CD14-positive monocyte (primary cell): ENCODE measurements at regions not wholly inside any gene's neighbourhood (a gene's known extent, or its start where the extent isn't known, plus 50 kb on each side); places are given as distances from the start of the nearest gene placed in this dataset.
"Not testable (repeated sequence)": the region's sequence is repeated elsewhere in the genome, so short reads cannot be mapped to it uniquely, and the experiment has no call there.

Experiments used
- DNase-seq, 3 donors: peaks; one replicate each; pipeline ENCODE4 v3.0.0-alpha.2; 2011 to 2022
- H2AFZ ChIP-seq: 2 replicates; pipeline ENCODE4 v1.6.0; 2012; ENCODE audit warnings: mild to moderate bottlenecking, low read depth, low read length, inconsistent platforms; ENCODE audit not compliant: insufficient read depth, poor library complexity, severe bottlenecking
- H3K27ac ChIP-seq, 2 donors: 1 replicate in 1 of 2; 2 replicates in 1 of 2; pipeline ENCODE4 v1.5.1; 2012 to 2013; ENCODE audit warnings: low read length in 2 of 2, control low read depth in 1 of 2, inconsistent platforms in 1 of 2, low read depth in 1 of 2, mild to moderate bottlenecking in 1 of 2
- H3K27me3 ChIP-seq, 2 donors: one replicate each; pipeline versions ENCODE4 v1.6.0 to v1.6.1; 2011 to 2013; ENCODE audit warnings: low read length in 2 of 2; ENCODE audit not compliant: control insufficient read depth in 2 of 2, insufficient read depth in 2 of 2
- H3K36me3 ChIP-seq, 2 donors: replicated peaks in 1 of 2; 1 replicate in 1 of 2; 2 replicates in 1 of 2; pipeline versions ENCODE4 v1.5.1 to v1.6.1; 2012 to 2013; ENCODE audit warnings: low read length in 2 of 2, control low read depth in 1 of 2, inconsistent platforms in 1 of 2, mild to moderate bottlenecking in 1 of 2; ENCODE audit not compliant: insufficient read depth in 2 of 2, control insufficient read depth in 1 of 2
- H3K4me1 ChIP-seq, 2 donors: 1 replicate in 1 of 2; 2 replicates in 1 of 2; pipeline versions ENCODE4 v1.5.1 to v1.6.1; 2012 to 2013; ENCODE audit warnings: low read length in 2 of 2, control low read depth in 1 of 2, inconsistent platforms in 1 of 2, mild to moderate bottlenecking in 1 of 2, moderate library complexity in 1 of 2; ENCODE audit not compliant: insufficient read depth in 2 of 2, control insufficient read depth in 1 of 2
- H3K4me2 ChIP-seq: replicated peaks from 2 replicates; pipeline ENCODE3; 2012; ENCODE audit warnings: low read length, moderate library complexity, mild to moderate bottlenecking; ENCODE audit not compliant: poor library complexity, severe bottlenecking; ENCODE audit errors: extremely low read depth
- H3K4me3 ChIP-seq, 3 experiments: fragments of 200-600 bp in 1 of 3; sonication (generic) in 1 of 3; replicated peaks in 1 of 3; 1 replicate in 2 of 3; 2 replicates in 1 of 3; pipeline ENCODE4 v1.5.1; 2011 to 2013; ENCODE audit warnings: low read length in 3 of 3, mild to moderate bottlenecking in 3 of 3, control low read depth in 2 of 3, low read depth in 2 of 3, inconsistent platforms in 1 of 3, moderate library complexity in 1 of 3
- H3K79me2 ChIP-seq: 2 replicates; pipeline ENCODE4 v1.6.0; 2012; ENCODE audit warnings: mild to moderate bottlenecking, control low read depth, inconsistent platforms, low read length, moderate library complexity; ENCODE audit not compliant: insufficient read depth
- H3K9ac ChIP-seq: 2 replicates; pipeline ENCODE4 v1.6.0; 2017; ENCODE audit warnings: low read length, mild to moderate bottlenecking; ENCODE audit not compliant: insufficient read depth, poor library complexity, severe bottlenecking
- H3K9me3 ChIP-seq, 2 donors: replicated peaks in 1 of 2; 1 replicate in 1 of 2; 2 replicates in 1 of 2; pipeline versions ENCODE4 v1.5.1 to v1.6.1; 2012 to 2013; ENCODE audit warnings: low read length in 2 of 2, control low read depth in 1 of 2; ENCODE audit not compliant: control insufficient read depth in 1 of 2, insufficient read depth in 1 of 2
- H4K20me1 ChIP-seq: 2 replicates; pipeline ENCODE4 v1.6.0; 2012; ENCODE audit warnings: mild to moderate bottlenecking, low read length, control low read depth, moderate library complexity; ENCODE audit not compliant: insufficient read depth
- H3K27ac Mint-ChIP-seq, 7 donors: one replicate each; pipeline ENCODE4 v1.8.0; 2020; ENCODE audit warnings: mild to moderate bottlenecking in 7 of 7, mixed read lengths in 7 of 7, moderate library complexity in 6 of 7, inconsistent platforms in 2 of 7
- H3K27me3 Mint-ChIP-seq, 3 donors: one replicate each; pipeline ENCODE4 v1.8.0; 2021 to 2022; ENCODE audit warnings: low read depth in 3 of 3, mild to moderate bottlenecking in 3 of 3, mixed read lengths in 3 of 3, moderate library complexity in 3 of 3, inconsistent platforms in 1 of 3
- H3K36me3 Mint-ChIP-seq, 2 donors: one replicate each; pipeline ENCODE4 v1.8.0; 2020; ENCODE audit warnings: mixed read lengths in 2 of 2, inconsistent platforms in 1 of 2, mild to moderate bottlenecking in 1 of 2
- H3K4me1 Mint-ChIP-seq: one replicate; pipeline ENCODE4 v1.8.0; 2020; ENCODE audit warnings: mild to moderate bottlenecking, mixed read lengths
- H3K4me3 Mint-ChIP-seq, 2 donors: one replicate each; pipeline ENCODE4 v1.8.0; 2020; ENCODE audit warnings: mild to moderate bottlenecking in 2 of 2, mixed read lengths in 2 of 2, moderate library complexity in 1 of 2
- H3K9me3 Mint-ChIP-seq, 7 donors: one replicate each; pipeline ENCODE4 v1.8.0; 2020 to 2022; ENCODE audit warnings: mixed read lengths in 7 of 7, mild to moderate bottlenecking in 6 of 7, moderate library complexity in 6 of 7, inconsistent platforms in 2 of 7
- CTCF ChIP-seq: fragments of 200-600 bp; IDR thresholded peaks from one replicate; pipeline ENCODE4 v1.8.0; 2022; ENCODE audit warnings: antibody characterized with exemption, mild to moderate bottlenecking
- WGBS: methylation state at CpG from one replicate; pipeline ENCODE4 v1.1.5; 2013; ENCODE audit warnings: missing lambda C conversion rate; ENCODE audit not compliant: insufficient coverage; 5-methylcytosine and 5-hydroxymethylcytosine counted together
- intact Hi-C, 2 donors: fragments of 100-400 bp; cut with micrococcal nuclease; formaldehyde crosslinking; loops; one replicate each; pipeline versions ENCODE4 v1.15.0 to v1.15.1; 2023

- DNase-seq: no peak
- H3K36me3 ChIP-seq: no peaks in the 10 kb centered on the region
- Mint-ChIP-seq H3K4me3 (no peak overlapping the region), H3K27me3 (peaks cover 10 to 15% (median 14%) of the 10 kb centered on the region in 3 donors), H3K27ac (peak overlapping the region in 1 of 7 donors; percentile 7), H3K4me1 (peaks cover 3% of the 10 kb centered on the region), H3K9me3 (no peaks in the 10 kb centered on the region), H3K36me3 (no peaks in the 10 kb centered on the region)
- TF ChIP-seq CTCF: no peak
- peaks cover 5 to 7% of the 10 kb centered on the region in 2 donors for H3K27me3 ChIP-seq
- intact Hi-C loops: no loop called here
- no peak overlapping the region for H3K4me3 ChIP-seq
- H2AFZ ChIP-seq: no peak overlapping the region
- no peak overlapping the region for H3K9ac ChIP-seq
- WGBS: no CpG with 5 or more reads among the region's 4 CpGs
- no peaks in the 10 kb centered on the region for H3K9me3 ChIP-seq
- no peaks in the 10 kb centered on the region for H3K4me1 ChIP-seq
- no peak overlapping the region for H3K27ac ChIP-seq
- H3K79me2 ChIP-seq: no peaks in the 10 kb centered on the region
- H3K4me2 ChIP-seq: no peak overlapping the region
- no peaks in the 10 kb centered on the region for H4K20me1 ChIP-seq
Observed at GRCh38 chr10:45104674-45105073, 104.0 kb downstream of the ZNF22 start.

DNA sequence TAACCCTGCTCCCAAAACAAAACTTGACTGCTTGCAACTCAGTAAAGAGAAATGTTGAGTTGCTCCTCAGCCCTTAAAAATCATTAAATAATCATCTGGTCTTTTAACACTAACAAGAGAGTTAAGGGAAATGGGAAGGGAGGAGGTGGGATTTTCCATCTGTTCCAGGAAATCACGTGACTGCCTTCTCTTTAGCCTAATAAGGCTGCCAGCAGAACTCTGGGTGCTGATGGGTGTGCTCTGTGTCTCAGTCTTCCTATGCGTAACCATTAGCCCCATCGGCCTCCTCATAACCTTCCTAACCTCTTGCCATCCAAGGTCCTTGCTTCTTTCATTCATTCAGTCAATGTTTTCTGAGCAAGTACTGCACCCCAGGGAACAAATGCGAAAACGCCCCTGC, 104.6 kb downstream of the ZNF22 start:
- H3K4me1 ChIP-seq, H3K36me3 Mint-ChIP-seq, H3K27me3 ChIP-seq, H3K9ac ChIP-seq, H3K27ac Mint-ChIP-seq, H2AFZ ChIP-seq, H3K79me2 ChIP-seq, H3K27ac ChIP-seq, H4K20me1 ChIP-seq, H3K36me3 ChIP-seq, H3K4me3 ChIP-seq, H3K4me3 Mint-ChIP-seq, DNase-seq, intact Hi-C loops, H3K9me3 ChIP-seq, H3K9me3 Mint-ChIP-seq, H3K4me2 ChIP-seq, H3K4me1 Mint-ChIP-seq: not testable (repeated sequence)
- 53% methylated on average over 2 of the region's 5 CpGs for WGBS
- H3K27me3 Mint-ChIP-seq: peaks cover 10 to 14% (median 13%) of the 10 kb centered on the region in 3 donors
